ENCODE measurements at regions not wholly inside any gene's neighbourhood (a gene's known extent, or its start where the extent isn't known, plus 50 kb on each side); places are given as distances from the start of the nearest gene placed in this dataset.

DNA sequence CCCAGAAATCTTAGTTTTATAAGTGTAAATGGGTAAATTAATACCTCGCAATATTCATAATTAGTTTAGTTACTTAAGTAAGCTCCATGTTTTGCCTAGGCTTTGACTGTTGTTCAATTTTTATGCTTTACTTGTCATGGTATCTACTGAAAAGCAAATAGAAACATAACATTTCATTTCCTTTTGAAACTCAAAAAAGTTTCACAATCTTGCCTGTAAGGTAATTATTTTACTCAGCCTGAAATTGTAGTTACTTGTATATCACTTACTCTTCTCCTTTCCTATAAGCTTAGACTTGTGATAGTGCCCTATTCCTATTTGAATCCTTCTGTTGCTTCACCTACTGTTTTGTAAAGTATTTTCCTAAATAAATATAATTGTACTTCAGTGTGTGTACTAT is 914.4 kb upstream of the COX7C start:
- 81 to 93% (median 92%) methylated on average over 1 of the region's 1 CpG for WGBS, 5 donors
- TF ChIP-seq, protein P1, sequence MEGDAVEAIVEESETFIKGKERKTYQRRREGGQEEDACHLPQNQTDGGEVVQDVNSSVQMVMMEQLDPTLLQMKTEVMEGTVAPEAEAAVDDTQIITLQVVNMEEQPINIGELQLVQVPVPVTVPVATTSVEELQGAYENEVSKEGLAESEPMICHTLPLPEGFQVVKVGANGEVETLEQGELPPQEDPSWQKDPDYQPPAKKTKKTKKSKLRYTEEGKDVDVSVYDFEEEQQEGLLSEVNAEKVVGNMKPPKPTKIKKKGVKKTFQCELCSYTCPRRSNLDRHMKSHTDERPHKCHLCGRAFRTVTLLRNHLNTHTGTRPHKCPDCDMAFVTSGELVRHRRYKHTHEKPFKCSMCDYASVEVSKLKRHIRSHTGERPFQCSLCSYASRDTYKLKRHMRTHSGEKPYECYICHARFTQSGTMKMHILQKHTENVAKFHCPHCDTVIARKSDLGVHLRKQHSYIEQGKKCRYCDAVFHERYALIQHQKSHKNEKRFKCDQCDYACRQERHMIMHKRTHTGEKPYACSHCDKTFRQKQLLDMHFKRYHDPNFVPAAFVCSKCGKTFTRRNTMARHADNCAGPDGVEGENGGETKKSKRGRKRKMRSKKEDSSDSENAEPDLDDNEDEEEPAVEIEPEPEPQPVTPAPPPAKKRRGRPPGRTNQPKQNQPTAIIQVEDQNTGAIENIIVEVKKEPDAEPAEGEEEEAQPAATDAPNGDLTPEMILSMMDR (IDR thresholded peaks at IDR 0.05 in 8 of 11, conservative IDR thresholded peaks at IDR 0.05 in 3 of 11): no peak
- TF ChIP-seq POLR2AphosphoS5 (IDR thresholded peaks at IDR 0.05) (no peak), POLR2A (IDR thresholded peaks at IDR 0.05) (no peak)
- H3K36me3 ChIP-seq: no peaks in the 10 kb centered on the region
- H3K4me1 ChIP-seq: no peaks in the 10 kb centered on the region
- H3K27ac ChIP-seq: no peak overlapping the region
- DNase-seq: no peak
- intact Hi-C loops (cut with DNase I; ENCODE audit: low total_unique reads): no loop called here
- H3K27me3 ChIP-seq (replicated peaks in 1 of 7): no peaks in the 10 kb centered on the region
- H3K9me3 ChIP-seq: no peaks in the 10 kb centered on the region
- H3K4me3 ChIP-seq: no peak overlapping the region

- H3K27me3 ChIP-seq (replicated peaks in 1 of 7): no peaks in the 10 kb centered on the region
- no peak overlapping the region for H3K4me3 ChIP-seq
- no peaks in the 10 kb centered on the region for H3K9me3 ChIP-seq
- no peak for DNase-seq
- no peak overlapping the region for H3K27ac ChIP-seq
- intact Hi-C loops (cut with DNase I; ENCODE audit: low total_unique reads): no loop called here
- no peaks in the 10 kb centered on the region for H3K4me1 ChIP-seq
- 2 to 12% (median 7%) methylated on average over 1 of the region's 1 CpG for WGBS, 5 donors
- no peaks in the 10 kb centered on the region for H3K36me3 ChIP-seq
- TF ChIP-seq POLR2A (IDR thresholded peaks at IDR 0.05): no peak
- TF ChIP-seq POLR2AphosphoS5 (IDR thresholded peaks at IDR 0.05): no peak
- TF ChIP-seq, protein P1 (IDR thresholded peaks at IDR 0.05 in 8 of 11, conservative IDR thresholded peaks at IDR 0.05 in 3 of 11): no peak
These were observed 908.0 kb upstream of the COX7C start for GRCh38 chr5:85709728-85710127.

DNA sequence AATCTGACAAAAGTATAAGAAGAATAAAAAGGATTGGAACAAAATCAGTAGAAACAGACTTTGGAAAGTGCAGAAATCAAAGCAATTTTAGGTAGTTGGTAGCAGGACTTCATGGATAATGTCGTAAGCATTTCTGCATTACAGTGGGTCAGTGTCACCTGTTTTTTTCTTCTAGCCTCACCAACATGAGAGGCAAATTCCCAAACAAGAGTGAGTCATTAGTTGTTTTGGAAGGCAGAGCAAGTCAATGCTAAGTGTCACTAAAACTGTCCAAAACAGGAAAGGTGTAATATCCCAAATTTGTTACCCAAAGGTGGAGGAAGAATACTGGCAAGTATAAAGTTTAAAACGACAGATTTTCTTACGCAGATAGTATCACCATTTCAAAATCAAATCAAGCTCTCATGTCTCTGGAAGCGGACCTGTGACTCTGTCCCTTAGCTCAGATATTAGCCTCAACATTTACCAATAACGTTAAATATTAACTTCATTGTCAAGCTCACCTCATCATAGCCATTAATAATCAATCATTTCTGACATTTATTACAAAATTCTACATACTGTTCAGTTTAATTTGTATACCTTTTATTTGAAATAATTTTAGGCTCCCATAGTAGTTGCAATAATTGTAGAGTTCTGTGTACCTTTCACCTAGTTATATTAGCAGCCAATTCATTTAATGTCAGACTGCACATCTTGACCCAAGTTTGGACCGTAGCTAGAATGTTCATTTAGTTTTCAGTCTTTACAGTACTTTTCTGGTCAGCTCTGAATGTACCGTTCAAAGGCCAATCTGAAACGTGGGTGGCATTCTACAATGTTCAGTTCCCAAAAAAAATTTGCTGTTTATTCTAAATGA is 901.2 kb upstream of the COX7C start:
- WGBS, 5 donors: 72 to 81% (median 77%) methylated on average over 8 of the region's 8 CpGs
- Histone ChIP-seq H3K27ac (no peak overlapping the region), H3K27me3 (replicated peaks in 1 of 7) (no peaks in the 10 kb centered on the region), H3K36me3 (no peaks in the 10 kb centered on the region), H3K4me3 (no peak overlapping the region), H3K9me3 (peaks cover 0 to 2% (median 0%) of the 10 kb centered on the region in 8 donors), H3K4me1 (no peaks in the 10 kb centered on the region)
- no peak for DNase-seq
- TF ChIP-seq POLR2AphosphoS5 (IDR thresholded peaks at IDR 0.05) (no peak), POLR2A (IDR thresholded peaks at IDR 0.05) (no peak)
- TF ChIP-seq, protein P1 (IDR thresholded peaks at IDR 0.05 in 8 of 11, conservative IDR thresholded peaks at IDR 0.05 in 3 of 11): no peak
- intact Hi-C loops (cut with DNase I; ENCODE audit: low total_unique reads): no loop called here

DNA sequence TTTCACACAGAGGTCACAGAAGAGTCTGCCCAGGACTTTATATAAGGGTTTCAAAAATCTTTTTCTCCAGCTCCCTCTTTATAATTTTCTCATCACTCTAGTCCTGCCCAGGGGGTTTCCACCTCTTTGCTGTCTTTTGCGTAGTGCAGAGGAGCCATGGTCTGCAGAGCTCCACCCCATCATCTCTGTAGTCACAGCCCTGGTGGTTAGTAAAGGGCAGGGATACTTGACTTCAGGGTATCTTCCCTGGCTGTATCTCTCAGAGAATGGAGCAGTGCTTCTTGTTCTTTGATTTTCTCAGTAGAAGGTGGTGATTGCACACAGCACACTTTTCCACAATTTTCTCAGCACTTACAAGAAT is 900.6 kb upstream of the COX7C start:
- Histone ChIP-seq H3K27ac (no peak overlapping the region), H3K27me3 (replicated peaks in 1 of 7) (no peaks in the 10 kb centered on the region), H3K4me1 (no peaks in the 10 kb centered on the region), H3K9me3 (peaks cover 0 to 8% (median 0%) of the 10 kb centered on the region in 8 donors), H3K4me3 (no peak overlapping the region), H3K36me3 (no peaks in the 10 kb centered on the region)
- no peak for DNase-seq
- TF ChIP-seq POLR2AphosphoS5 (IDR thresholded peaks at IDR 0.05) (no peak), POLR2A (IDR thresholded peaks at IDR 0.05) (no peak)
- TF ChIP-seq, protein P1 (IDR thresholded peaks at IDR 0.05 in 8 of 11, conservative IDR thresholded peaks at IDR 0.05 in 3 of 11): no peak
- WGBS, 5 donors: 77 to 94% (median 81%) methylated on average over 1 of the region's 1 CpG
- intact Hi-C loops (cut with DNase I; ENCODE audit: low total_unique reads): no loop called here
